Right forelimb (tissue), 1 donor: ENCODE measurements at regions not wholly inside any gene's neighbourhood (a gene's known extent, or its start where the extent isn't known, plus 50 kb on each side); places are given as distances from the start of the nearest gene placed in this dataset.

Experiments
- DNase-seq: peaks from one replicate; pipeline ENCODE4 v3.0.0-alpha.2; 2018

DNA sequence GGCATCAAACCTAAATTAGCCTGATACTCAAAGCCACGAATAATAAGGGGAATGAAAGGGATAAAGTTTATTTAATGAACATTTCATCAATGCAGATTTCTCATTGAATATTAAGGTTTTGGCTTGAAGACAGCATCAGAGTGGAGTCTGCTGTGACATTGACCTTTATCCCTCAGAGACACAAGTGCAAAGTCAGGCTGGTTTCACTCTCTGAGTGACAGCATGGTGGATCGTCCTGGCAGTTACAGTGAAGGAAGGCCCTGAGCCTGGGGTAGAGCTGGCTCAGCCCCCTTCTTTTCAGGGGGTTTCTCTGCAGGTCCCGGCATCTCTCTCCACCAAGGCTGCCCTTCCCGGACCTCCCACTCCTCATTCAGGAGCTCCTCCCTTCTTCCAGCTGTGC is 503.1 kb downstream of the PREX1 start:
- peak; percentile 30 for DNase-seq

DNA sequence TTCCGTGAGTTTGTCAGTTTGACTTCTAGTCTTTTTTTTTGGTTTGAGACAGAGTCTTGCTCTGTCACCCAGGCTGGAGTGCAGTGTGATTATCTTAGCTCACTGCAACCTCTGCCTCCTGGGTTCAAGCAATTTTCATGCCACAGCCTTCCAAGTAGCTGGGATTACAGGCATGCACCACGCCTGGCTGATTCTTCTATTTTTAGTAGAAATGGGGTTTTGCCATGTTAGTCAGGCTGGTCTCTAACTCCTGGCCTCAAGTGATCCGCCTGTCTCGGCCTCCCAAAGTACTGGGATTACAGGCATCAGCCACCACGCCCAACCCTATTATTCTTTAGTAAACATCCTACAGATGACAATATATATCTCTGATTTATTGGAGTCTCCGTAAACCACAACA is 506.5 kb downstream of the PREX1 start:
- no peak for DNase-seq

DNA sequence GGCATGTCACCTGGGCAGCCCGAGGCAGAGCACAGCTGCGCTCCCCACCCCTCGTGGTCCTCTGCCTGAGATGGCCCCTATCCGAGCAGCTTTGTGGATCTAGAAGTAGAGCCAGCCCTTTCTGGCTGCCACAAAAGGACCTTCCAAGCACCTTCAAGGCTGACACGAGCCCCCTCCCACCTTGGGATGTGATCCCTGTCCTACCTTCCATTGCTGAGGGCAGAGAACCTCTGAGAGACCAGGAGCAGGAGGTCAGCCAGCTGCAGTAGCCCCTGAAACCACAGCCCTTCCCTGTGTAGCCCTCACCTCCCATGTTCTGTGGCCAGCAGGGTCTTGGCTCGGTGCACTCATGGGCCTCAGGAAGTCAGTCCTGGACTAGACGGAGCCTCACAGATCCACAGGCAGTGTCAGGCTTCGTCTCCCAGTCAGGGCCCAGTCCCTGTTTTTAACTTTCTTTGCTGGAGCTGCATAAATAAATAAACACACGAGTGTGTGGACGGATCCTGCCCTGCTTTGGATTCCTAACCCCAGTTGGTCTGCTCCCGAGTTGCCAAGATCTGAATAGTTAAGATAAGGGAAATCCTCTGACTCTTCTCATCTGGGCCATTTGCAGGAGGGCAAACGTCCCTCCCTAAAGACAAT is 507.7 kb downstream of the PREX1 start:
- DNase-seq: peak; percentile 11

DNA sequence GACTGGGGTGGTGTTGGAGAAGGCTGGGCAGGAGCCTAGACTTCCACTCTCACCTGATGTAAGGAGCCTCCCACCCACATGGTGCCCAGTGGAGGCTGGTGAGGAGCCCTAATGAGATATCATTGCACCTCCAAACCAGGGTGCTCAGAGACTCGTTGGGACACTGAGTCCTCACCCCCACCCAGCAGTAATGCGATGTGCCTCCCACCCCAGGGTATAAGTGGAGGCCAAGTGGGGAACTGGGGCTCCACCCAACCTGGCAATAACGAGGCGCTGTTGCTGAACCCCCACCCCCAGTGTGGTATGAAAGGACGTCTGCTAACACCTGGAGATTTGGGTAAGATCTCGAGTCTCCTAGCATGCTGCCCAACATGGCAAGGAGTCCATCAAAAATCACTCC is 510.2 kb downstream of the PREX1 start:
- peak; percentile 9 for DNase-seq

DNA sequence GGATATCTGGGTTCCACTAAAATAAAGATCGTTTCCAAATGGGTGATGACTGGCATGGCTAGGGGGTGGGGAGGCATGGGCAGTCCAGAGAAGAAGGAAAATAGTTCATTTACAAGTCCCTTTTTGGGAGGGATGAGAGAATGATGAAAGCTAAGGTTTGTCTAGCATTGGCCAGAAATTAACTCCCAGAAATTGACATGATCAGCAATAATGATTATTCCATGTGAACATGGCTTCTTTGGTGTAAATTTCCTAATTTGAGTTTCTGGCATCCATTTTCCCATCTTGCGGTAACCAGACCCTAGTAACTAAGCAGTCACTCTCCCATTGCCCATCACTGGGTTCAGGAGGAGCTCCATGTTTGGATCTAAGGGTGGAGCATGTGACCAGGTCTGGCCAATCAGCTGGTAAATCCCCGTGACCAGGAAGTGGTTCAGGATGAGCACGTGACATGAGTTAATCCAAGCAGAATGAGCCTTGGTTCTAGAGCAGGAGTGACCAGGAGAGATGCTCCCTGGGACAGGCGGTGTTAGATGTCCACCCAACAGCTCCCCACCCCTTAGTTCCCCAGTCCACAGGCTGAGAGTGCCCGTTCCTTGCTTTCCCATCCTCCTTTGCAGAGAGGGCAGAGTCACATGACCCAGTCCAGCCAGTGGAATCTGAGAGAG is 512.7 kb downstream of the PREX1 start:
- DNase-seq: peak; percentile 19

DNA sequence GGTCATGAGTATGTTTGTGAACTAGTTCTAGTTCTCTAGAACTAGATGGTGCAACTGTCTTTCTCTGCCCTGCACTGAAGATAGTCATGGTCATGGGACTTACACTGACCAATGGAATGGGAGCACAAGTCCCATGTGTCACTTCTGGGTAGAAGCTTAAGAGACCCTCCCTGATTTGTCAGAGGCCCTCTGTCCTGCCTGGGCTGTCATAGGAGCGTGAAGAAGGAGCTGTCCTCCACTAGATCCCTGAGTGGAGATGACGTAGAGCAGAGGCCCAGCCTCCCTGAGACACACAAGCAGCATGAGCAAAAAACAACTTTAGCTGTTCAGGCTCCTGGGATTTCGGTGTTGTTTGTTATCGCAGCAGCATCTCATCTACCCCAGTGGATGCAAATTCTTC is 514.5 kb downstream of the PREX1 start:
- DNase-seq: peak; percentile 2

DNA sequence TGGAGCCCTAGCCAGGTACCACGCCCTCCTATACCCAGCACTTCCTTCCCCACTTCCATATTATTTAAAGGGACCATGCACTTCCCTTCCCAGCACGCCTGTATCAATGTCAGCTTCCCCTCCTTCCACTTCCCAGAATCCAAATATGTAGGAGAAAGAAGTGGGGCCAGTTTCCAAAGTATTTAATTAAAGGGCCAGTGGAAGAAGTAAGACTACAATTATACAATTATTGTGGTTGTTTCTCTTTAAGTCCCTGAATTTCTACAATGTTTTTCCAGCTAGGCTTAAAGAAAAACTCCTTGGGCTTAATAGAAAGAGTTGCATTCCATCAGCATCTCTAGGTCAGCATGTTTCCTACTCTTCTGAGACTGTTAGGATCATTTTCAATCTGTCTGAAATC is 515.8 kb downstream of the PREX1 start:
- DNase-seq: no peak

DNA sequence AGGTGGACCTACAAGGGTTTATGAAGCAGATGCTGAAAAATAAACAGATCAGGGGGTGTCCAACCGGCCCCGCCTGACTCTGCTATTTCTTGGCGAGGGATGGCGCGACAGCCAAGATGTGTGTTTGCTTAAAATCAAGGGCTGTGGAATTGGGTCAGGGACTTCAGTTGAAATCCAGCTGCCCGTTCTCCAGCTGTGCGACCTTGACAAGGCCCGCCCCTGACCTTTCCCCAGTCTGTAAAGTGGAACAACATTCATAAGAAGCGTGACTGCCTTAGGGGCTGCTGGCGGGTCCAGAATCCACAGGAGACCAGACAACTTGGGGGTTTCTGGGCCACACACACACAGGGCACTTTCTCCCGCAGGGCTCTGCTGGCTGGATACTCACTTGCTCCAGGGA is 517.5 kb downstream of the PREX1 start:
- DNase-seq: peak; percentile 20

DNA sequence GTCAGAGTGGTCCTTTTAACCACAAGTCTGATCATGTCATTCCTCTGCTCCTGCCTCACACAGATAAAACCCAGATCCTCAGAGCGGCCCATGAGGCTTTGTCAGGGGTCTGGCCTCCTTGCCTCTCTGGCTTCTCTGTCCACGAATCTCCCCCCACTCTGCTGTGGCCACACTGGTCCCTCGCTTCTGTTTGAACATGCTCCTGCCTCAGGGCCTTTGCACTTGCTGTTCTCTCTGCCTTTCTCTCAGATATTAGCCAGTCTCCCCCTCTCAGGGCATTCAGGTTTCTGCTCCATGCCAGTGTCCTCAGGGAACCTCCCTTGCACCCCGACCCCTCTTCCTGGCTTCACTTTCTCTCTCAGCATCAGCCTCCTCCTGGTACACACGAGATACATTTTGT is 518.5 kb downstream of the PREX1 start:
- DNase-seq: no peak

DNA sequence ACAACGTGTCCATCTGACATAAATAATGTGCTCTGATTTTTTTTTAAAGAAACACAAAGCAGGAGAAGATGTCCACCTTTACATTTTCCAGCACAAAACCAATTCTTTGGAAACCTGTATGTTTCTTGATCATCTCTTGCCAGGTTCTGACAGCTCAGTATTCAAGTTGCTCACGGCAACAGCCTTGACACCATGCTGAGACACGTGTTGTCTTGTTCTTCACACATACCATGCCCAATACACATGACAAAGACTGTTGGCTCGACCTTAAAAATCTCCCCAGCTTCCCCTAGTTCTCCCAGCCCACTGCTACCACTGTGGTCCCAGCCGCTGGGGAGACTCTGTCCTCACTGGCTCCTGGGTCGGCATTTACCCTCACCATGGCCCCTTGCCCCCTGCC is 518.9 kb downstream of the PREX1 start:
- DNase-seq: peak; percentile 23

DNA sequence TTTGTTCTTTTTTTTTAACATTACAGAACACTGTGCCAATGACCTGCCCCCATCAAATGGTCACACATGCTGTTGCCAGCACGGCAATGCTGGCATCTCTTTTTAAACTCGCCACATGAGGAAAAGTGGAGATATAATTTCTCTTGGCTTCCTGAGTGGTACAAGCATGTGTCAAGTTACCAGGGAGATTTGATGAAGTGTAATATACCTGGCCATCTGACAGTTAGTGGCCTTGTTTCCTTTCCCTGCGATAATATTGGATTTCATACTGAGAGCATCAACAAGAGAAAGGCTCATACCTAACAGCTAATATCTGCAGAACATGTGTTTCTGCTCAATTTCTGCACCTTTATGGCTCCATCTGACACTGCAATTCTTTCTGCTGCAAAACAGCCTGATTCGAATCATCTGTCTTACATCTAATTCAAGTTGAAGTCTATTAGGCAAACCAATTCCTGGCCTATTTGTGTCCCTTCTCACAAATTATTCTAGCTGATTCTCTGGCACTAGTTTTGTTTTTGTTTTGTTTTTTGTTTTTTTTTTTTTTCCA is 519.5 kb downstream of the PREX1 start:
- DNase-seq: peak; percentile 26

DNA sequence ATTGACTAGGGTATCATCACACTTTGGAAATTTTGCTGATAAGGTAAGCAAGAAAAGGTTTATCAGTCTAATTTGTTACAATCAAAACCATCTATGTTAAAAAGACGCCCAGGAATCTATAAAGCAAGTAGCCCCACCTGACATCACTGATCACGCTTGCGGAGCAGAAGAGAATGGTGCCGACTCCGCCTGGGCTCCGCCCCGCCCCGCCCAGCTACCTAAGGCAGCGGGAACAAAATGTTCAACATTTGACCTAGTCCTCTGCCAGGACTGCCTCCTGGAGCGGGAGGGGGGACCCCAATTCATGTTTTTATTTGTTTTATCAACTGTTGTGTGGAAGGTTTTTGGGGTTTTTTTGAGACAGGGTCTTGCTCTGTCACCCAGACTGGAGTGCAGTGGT is 520.5 kb downstream of the PREX1 start:
- peak; percentile 18 for DNase-seq

DNA sequence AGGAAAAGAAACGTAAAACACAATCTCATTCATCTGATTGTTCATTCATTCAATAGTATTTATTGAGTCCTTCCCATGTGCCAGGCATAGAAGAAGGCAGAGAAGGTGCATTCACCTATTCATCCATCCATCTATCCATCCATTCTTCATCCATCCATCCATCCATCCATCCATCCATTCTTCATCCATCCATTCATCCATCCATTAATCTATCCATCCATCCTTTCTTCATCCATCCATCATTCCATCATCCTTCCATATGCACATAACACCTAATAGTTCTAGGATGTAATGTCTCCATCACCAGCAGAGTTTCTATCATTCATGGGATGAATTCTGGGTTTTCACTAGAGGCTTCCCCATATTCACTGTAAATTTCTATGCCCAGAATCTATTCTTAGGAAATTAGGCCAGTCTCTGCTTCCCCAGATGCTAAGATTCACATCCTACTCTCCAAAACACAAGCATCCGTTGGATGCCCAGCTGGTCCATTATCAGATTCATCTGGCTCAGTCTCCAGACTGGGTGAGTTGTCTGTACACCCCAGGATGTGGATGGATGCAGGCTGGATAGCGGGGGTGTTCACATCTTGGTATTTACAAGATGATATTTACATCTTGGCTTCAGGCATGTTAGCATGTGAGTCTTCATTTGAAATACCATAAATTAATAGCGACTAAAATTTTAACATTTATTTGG is 517.7 kb upstream of the SULF2 start:
- DNase-seq: no peak

DNA sequence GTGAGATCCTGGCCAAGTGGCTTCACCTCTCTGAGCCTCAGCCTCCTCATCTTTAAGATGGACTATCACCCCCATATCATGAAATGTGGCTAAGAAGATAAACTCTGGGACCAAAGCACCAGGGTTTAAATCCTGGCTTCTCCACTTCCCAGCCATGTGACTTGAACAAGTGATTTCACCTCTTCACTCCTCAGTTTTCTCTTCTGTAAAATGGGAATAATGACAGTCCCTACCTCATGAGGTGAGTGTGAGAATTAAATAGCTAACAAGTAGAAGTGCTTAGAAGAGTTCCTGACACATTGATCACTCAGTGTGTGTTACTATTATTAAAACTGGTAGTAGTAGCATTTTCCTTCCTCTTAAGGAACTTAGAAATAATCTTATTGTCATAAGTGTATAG is 516.9 kb upstream of the SULF2 start:
- DNase-seq: no peak

DNA sequence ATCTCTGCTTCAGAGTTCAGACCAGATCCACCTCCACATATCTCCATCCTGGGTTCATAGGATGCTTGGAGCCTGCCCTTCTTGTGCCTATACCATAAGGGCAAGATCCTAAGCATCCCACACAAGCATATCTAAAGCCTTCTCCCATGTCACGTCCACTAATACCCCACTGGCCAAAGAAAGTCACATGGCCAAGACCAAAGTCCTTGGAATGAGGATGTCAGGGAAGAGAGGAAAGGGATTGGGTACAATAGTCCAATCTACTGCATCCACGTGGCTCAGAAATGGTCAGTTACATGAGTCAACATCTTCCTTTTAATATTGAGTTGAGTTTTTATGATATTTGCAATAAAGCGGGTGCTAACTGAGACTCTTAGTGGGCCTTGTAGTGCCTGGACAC is 515.9 kb upstream of the SULF2 start:
- no peak for DNase-seq

DNA sequence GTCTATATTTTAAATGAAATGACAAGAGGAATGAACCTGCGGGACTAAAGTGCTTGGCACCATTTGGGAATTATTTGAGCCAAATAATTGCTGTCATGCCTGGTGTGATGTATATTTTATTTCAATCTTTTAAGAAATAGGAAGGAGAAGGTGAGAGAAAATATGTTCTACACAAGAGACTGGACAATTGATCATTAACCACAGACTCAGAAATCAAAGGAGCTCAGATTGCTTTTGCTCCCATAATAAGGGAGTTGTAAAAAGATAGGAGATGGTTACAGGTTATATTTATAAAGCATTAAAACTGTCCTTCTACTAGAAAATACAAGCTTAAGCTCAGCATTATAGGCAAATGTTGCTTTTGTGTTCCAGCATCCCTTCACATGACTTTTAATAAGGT is 515.2 kb upstream of the SULF2 start:
- no peak for DNase-seq

DNA sequence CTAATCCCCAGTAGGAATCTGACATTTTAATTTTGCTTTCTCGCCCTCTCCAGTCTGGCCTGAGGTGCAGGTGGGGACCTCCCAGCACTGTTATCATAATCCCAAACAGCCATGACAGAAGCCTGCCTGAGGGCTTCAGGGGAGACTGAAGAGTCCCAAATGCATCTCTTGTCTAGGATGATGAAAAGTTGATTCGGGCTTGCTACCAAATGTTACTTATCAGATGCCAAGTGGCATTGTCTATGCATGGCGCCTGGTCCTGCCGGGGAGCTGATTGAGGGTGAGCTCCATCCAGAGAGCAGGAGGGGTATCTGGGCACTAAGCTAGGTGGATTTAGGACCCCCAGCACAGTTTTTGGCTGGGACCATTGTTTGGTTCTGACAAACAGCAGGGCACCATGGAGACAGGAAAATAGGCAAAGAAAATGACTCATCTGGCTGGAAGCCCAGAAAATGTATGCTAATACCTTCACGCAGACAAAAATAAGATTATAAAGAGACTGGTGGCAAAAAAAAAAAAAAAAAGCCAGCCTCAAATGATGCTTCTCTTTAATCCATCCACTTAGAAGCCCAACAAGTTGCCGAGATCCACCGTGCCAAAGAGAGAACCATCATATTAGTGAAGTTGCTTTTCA is 513.7 kb upstream of the SULF2 start:
- DNase-seq: peak; percentile 58

DNA sequence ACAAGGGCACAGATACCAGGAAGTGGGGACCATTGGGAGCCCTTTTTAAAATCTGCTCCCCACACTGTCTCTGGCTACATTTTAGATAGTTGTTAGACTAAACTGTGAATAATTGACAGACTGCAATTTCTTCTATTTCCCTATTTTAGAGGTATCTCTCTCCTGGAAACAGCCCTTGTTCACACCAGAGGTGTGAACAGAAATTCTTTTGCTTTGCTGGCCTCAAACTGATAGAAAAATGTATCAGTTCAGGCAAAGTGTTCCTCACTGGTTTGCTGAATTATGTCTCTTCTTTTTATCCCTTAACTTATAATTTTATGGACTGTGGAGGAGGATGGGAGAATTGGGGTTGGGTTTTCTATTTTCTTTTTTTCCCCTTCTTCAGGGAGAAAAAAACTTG is 513.2 kb upstream of the SULF2 start:
- no peak for DNase-seq

DNA sequence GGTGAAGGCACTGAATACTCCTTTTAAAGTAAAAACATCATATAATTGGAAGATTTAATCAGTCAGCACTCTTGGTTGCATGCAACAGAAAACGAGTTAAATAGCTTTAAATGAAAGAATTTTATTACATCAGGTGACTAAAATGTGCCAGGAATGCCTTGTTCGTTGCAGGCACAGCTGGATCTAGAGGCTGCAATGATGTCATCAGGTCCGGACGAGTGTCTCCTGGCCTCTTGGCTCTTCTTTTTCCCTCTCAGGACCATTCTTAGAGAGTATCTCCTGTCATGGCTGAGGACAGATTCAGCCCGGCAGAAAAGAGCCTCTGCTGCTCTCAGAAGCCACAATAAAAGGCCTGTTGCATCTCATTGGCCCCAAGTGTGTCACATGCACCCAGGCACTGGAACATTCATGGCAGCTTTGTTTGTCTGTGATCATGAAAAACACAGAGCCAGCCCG is 510.7 kb upstream of the SULF2 start:
- DNase-seq: peak; percentile 37

DNA sequence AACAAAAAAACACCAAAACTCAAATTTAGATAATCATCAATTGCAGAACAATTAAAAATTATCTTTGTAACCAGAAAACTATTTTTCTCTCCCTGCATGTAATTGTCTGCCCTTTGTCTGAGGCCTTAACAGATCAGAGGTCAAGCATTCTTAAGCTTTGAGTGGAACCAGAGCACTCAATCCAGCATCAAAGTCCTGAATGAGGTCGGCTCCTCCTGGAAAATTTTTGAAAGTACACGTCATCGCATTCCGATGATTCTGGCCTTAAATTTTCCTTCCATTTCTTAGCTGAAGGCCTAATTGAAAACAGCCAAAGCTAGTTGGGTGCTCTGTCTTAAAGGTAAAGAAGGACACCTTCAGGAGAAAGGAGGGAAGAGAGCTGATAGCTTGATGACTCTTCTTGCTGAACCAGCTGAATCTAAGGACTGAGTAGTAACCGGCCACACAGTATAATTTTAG is 510.2 kb upstream of the SULF2 start:
- DNase-seq: peak; percentile 54

DNA sequence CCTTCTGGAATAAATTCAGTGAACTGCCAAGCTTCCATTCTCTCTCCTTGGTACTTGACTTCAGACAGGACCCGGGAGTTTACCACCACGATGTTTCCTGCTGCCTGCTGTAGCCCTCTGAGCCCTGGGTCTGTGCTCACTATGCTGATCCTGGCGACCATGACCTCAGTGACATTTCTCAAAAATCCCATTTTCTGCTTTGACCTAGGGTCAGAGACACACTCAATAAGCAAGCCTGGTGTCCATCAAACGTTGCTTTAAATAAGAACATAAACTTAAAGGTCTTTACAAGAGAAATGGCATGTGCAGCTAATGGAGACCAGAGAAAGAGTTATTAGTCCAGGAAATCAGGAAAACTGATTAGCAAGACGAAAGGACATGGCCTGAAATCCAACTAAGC is 509.7 kb upstream of the SULF2 start:
- no peak for DNase-seq

DNA sequence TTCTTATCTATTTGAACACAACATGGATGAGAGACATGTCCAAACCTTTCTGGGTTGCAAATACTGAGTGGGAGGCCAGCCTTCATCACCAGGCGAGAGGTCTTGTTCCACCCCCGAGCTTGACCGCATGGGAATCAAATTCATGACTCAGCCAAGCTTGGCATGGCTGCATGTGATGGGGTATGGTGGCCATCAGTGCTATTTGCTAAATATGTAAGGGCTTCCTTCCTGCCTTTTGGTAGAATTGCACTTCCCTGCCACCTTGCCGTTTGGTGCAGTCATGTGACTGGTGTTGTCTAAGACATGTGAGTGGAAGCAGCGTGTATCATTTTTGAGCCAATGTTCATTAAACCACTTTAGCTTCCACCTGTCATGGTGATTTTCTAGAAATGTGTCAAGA is 508.9 kb upstream of the SULF2 start:
- DNase-seq: peak; percentile 29

DNA sequence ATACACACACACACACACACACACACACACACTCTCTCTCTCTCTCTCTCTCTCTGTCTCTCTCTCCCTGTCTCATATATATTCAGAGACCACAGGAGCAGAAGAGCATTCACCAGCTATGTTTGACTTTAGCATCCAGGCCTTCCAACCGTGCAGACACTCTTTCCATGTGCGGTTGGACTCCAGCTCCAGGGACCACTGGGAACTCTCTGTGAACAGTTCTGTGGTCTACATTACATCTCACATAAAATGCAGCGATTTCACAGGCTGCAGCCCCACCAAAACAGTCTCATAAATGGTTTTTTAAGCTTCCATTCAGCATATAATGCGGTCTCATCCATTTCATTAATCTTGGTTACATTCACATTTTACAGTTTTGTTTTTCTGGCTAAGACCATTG is 508.4 kb upstream of the SULF2 start:
- DNase-seq: peak; percentile 43
